Cardiac muscle cell (in vitro differentiated cells and primary cell): ENCODE measurements at regions not wholly inside any gene's neighbourhood (a gene's known extent, or its start where the extent isn't known, plus 50 kb on each side); places are given as distances from the start of the nearest gene placed in this dataset.

ENCODE experiments used
- DNase-seq, 2 donors: peaks; one replicate each; pipeline versions ENCODE4 v3.0.0 to v3.0.0-alpha.2; 2010 to 2017; ENCODE audit warnings: low read depth in 1 of 2, low spot score in 1 of 2
- H3K27ac ChIP-seq: fragments of 200-600 bp; sonication (generic); 2 replicates; pipeline ENCODE4 v1.5.1; 2016
- H3K27me3 ChIP-seq: fragments of 200-600 bp; sonication (generic); 2 replicates; pipeline ENCODE4 v1.6.0; 2016; ENCODE audit warnings: control low read depth
- H3K36me3 ChIP-seq: fragments of 200-600 bp; sonication (generic); 2 replicates; pipeline ENCODE4 v1.5.1; 2016; ENCODE audit warnings: control low read depth
- H3K4me1 ChIP-seq: fragments of 200-600 bp; sonication (generic); 2 replicates; pipeline ENCODE4 v1.8.1; 2017; ENCODE audit warnings: low read depth, mild to moderate bottlenecking, mixed run types
- H3K4me3 ChIP-seq: fragments of 200-600 bp; sonication (generic); 2 replicates; pipeline ENCODE4 v1.5.1; 2016; ENCODE audit warnings: mild to moderate bottlenecking
- H3K9me3 ChIP-seq: fragments of 200-600 bp; sonication (generic); 2 replicates; pipeline ENCODE4 v1.5.1; 2017; ENCODE audit warnings: low read depth, mild to moderate bottlenecking, control low read depth
- CTCF ChIP-seq: IDR thresholded peaks from 2 replicates; pipeline ENCODE4 v1.5.1; 2012; ENCODE audit warnings: low read depth, mild to moderate bottlenecking, low read length

DNA sequence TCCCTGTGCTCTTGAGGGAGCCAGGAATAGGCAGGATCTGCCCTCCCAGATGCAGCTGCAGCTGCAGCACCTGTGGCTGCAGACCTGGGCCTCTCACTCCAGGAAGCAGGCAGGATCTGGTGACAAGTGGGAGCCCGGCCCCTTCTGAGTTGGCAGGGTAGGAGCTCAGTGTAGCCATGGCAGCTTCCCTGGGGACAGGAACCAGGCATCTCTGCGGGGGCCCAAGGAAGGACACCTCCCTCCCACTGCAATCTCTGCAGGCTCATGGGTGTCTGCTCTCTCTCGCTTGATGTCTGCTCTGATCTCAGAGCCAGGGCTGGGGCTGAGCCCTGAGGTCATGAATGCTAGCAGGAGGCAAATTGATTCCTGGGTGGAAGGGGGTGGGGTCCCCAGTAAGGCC is 592.5 kb upstream of the CA10 start:
- Histone ChIP-seq H3K27ac (no peak overlapping the region), H3K4me3 (no peak overlapping the region), H3K27me3 (no peaks in the 10 kb centered on the region), H3K4me1 (no peaks in the 10 kb centered on the region), H3K9me3 (no peaks in the 10 kb centered on the region), H3K36me3 (no peaks in the 10 kb centered on the region)
- DNase-seq, result no peak
- no peak for TF ChIP-seq CTCF

- Histone ChIP-seq H3K4me1 (no peaks in the 10 kb centered on the region), H3K36me3 (no peaks in the 10 kb centered on the region), H3K27ac (no peak overlapping the region), H3K9me3 (no peaks in the 10 kb centered on the region), H3K4me3 (no peak overlapping the region), H3K27me3 (no peaks in the 10 kb centered on the region)
- no peak for DNase-seq
- TF ChIP-seq CTCF, result no peak
These were observed 585.7 kb upstream of the CA10 start for GRCh38 chr17:52744179-52744578.

- TF ChIP-seq CTCF, result no peak
- DNase-seq, result no peak
- Histone ChIP-seq H3K36me3 (no peaks in the 10 kb centered on the region), H3K9me3 (no peaks in the 10 kb centered on the region), H3K27me3 (no peaks in the 10 kb centered on the region), H3K4me1 (peaks cover 5% of the 10 kb centered on the region), H3K27ac (no peak overlapping the region), H3K4me3 (no peak overlapping the region)
These were observed 581.5 kb upstream of the CA10 start for GRCh38 chr17:52740006-52740405.

GRCh38 chr17:52738791-52739190 is 580.3 kb upstream of the CA10 start:
- no peak overlapping the region for H3K27ac ChIP-seq
- H3K27me3 ChIP-seq, result no peaks in the 10 kb centered on the region
- no peak for DNase-seq
- no peak for TF ChIP-seq CTCF
- H3K36me3 ChIP-seq, result no peaks in the 10 kb centered on the region
- no peaks in the 10 kb centered on the region for H3K9me3 ChIP-seq
- peaks cover 10% of the 10 kb centered on the region for H3K4me1 ChIP-seq
- H3K4me3 ChIP-seq, result no peak overlapping the region

- no peak for TF ChIP-seq CTCF
- no peaks in the 10 kb centered on the region for H3K9me3 ChIP-seq
- no peak overlapping the region for H3K4me3 ChIP-seq
- DNase-seq, result no peak
- H3K4me1 ChIP-seq, result peaks cover 10% of the 10 kb centered on the region
- no peaks in the 10 kb centered on the region for H3K27me3 ChIP-seq
- no peak overlapping the region for H3K27ac ChIP-seq
- no peaks in the 10 kb centered on the region for H3K36me3 ChIP-seq
These were observed 578.6 kb upstream of the CA10 start for GRCh38 chr17:52737071-52737470.

- H3K9me3 ChIP-seq, result no peaks in the 10 kb centered on the region
- no peaks in the 10 kb centered on the region for H3K36me3 ChIP-seq
- H3K27ac ChIP-seq, result no peak overlapping the region
- no peak for DNase-seq
- peaks cover 10% of the 10 kb centered on the region for H3K4me1 ChIP-seq
- TF ChIP-seq CTCF, result no peak
- H3K4me3 ChIP-seq, result no peak overlapping the region
- H3K27me3 ChIP-seq, result no peaks in the 10 kb centered on the region
These were observed 574.3 kb upstream of the CA10 start for GRCh38 chr17:52732841-52733240.
